Lower leg skin (tissue), 3 donors: ENCODE measurements at regions not wholly inside any gene's neighbourhood (a gene's known extent, or its start where the extent isn't known, plus 50 kb on each side); places are given as distances from the start of the nearest gene placed in this dataset.

ENCODE experiments used
- POLR2A ChIP-seq, 2 donors: fragments of 450-650 bp; IDR thresholded peaks; one replicate each; pipeline ENCODE4 v1.6.1; 2016 to 2017; ENCODE audit warnings: antibody characterized with exemption in 2 of 2, mild to moderate bottlenecking in 1 of 2, moderate library complexity in 1 of 2
- TF ChIP-seq, protein P1 (sequence below), 3 donors: fragments of 450-650 bp; IDR thresholded peaks; one replicate each; pipeline ENCODE4 v1.5.1; 2016; ENCODE audit warnings: antibody characterized with exemption in 3 of 3, mild to moderate bottlenecking in 3 of 3, moderate library complexity in 2 of 3

- TF ChIP-seq, protein P1, sequence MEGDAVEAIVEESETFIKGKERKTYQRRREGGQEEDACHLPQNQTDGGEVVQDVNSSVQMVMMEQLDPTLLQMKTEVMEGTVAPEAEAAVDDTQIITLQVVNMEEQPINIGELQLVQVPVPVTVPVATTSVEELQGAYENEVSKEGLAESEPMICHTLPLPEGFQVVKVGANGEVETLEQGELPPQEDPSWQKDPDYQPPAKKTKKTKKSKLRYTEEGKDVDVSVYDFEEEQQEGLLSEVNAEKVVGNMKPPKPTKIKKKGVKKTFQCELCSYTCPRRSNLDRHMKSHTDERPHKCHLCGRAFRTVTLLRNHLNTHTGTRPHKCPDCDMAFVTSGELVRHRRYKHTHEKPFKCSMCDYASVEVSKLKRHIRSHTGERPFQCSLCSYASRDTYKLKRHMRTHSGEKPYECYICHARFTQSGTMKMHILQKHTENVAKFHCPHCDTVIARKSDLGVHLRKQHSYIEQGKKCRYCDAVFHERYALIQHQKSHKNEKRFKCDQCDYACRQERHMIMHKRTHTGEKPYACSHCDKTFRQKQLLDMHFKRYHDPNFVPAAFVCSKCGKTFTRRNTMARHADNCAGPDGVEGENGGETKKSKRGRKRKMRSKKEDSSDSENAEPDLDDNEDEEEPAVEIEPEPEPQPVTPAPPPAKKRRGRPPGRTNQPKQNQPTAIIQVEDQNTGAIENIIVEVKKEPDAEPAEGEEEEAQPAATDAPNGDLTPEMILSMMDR (IDR thresholded peaks at IDR 0.05), result no peak
- no peak for TF ChIP-seq POLR2A (IDR thresholded peaks at IDR 0.05)
Measured at GRCh38 chr13:37413161-37413560, 185.4 kb downstream of the POSTN start.
